ENCODE measurements at regions not wholly inside any gene's neighbourhood (a gene's known extent, or its start where the extent isn't known, plus 50 kb on each side); places are given as distances from the start of the nearest gene placed in this dataset.

- SMC1A ChIA-PET (ENCODE audit: uncharacterized antibody, unreplicated experiment) = no interaction called here
- CTCF ChIA-PET = interaction anchor here (0.9 to 1.9 kb wide), 2 partner anchors 9 to 47 kb away, joined by 3 to 5 read pairs; no protein-coding TSS in a partner anchor
- no peak for TF ChIP-seq BCL3 (IDR thresholded peaks at IDR 0.05; ENCODE audit: borderline replicate concordance, insufficient read depth, low read depth, low read length, poor library complexity, severe bottlenecking)
- TF ChIP-seq REST (IDR thresholded peaks at IDR 0.05; ENCODE audit: low read depth, low read length) = no peak
- TF ChIP-seq RAD51 (IDR thresholded peaks at IDR 0.05) = no peak
- no peak for TF ChIP-seq NRF1 (conservative IDR thresholded peaks at IDR 0.05; ENCODE audit: low read depth, low read length)
- TF ChIP-seq JUND (IDR thresholded peaks at IDR 0.05; ENCODE audit: low read depth, low read length) = no peak
- no peak for TF ChIP-seq PRDM15 (CRISPR knock-in tag; IDR thresholded peaks at IDR 0.05)
- TF ChIP-seq YY1 (IDR thresholded peaks at IDR 0.05; ENCODE audit: low read depth, low read length) = no peak
- TF ChIP-seq SIX5 (IDR thresholded peaks at IDR 0.05; ENCODE audit: low read depth, low read length, severe bottlenecking) = no peak
- TF ChIP-seq TCF12 (IDR thresholded peaks at IDR 0.05; ENCODE audit: low read depth, low read length) = no peak
- TF ChIP-seq ATF7 (IDR thresholded peaks at IDR 0.05; ENCODE audit: low read depth) = no peak
- TF ChIP-seq CTCF (IDR thresholded peaks at IDR 0.05 in 2 of 3, conservative IDR thresholded peaks at IDR 0.05 in 1 of 3; ENCODE audit: control insufficient read depth in 2 of 3, extremely low read depth in 1 of 3, insufficient read depth in 1 of 3, low read depth in 3 of 3, low read length in 3 of 3) = no peak
- no peak for TF ChIP-seq HCFC1 (IDR thresholded peaks at IDR 0.05; ENCODE audit: low read length)
Measured at GRCh38 chr4:42327323-42327722, 70.0 kb upstream of the SHISA3 start.

More at GRCh38 chr4:42327323-42327722, 70.0 kb upstream of the SHISA3 start:
- WGBS (ENCODE audit: insufficient coverage, insufficient replicate concordance, low lambda C conversion rate, missing lambda C conversion rate) = 100% methylated on average over 4 of the region's 4 CpGs
- FAIRE-seq = no peak
- Histone ChIP-seq H4K20me1 (ENCODE audit: control insufficient read depth, insufficient read depth) (no peaks in the 10 kb centered on the region), H3K36me3 (ENCODE audit: control insufficient read depth in 2 of 2, insufficient read depth in 2 of 2, low read length in 1 of 2) (no peaks in the 10 kb centered on the region), H3K4me3 (no peak overlapping the region), H3K27ac (ENCODE audit: control insufficient read depth, insufficient read depth) (no peak overlapping the region), H3K9ac (ENCODE audit: control insufficient read depth, insufficient read depth, low read length) (no peak overlapping the region), H3K4me2 (ENCODE audit: control insufficient read depth, insufficient read depth) (no peak overlapping the region), H3K9me3 (replicated peaks; ENCODE audit: control insufficient read depth, insufficient read depth, low read length) (peaks cover 7% of the 10 kb centered on the region; the same call in 2 of the 3 replicates), H3K27me3 (replicated peaks in 1 of 2; ENCODE audit: control insufficient read depth in 2 of 2, insufficient read depth in 2 of 2, low read length in 1 of 2) (no peaks in the 10 kb centered on the region), H2AFZ (ENCODE audit: control insufficient read depth, low read depth, low read length) (no peak overlapping the region), H3K4me1 (ENCODE audit: control insufficient read depth, insufficient read depth, low read length) (peaks cover 9% of the 10 kb centered on the region; the same call in 1 of the 2 replicates), H3K79me2 (ENCODE audit: control insufficient read depth, insufficient read depth, low read length) (no peaks in the 10 kb centered on the region)
- BruUV-seq (replicated peaks) = no TSS peak
- ChIA-PET POLR2A (no interaction called here), RAD21 (ENCODE audit: unreplicated experiment) (no interaction called here)
- ATAC-seq = no peak
- intact Hi-C loops (cut with micrococcal nuclease; ENCODE audit: unreplicated experiment) = no loop called here
- no peak for DNase-seq (ENCODE audit: low read depth, low spot score)
- in situ Hi-C loops (cut with MboI) = no loop called here
